ENCODE measurements at regions not wholly inside any gene's neighbourhood (a gene's known extent, or its start where the extent isn't known, plus 50 kb on each side); places are given as distances from the start of the nearest gene placed in this dataset.
"Not testable (repeated sequence)": the region's sequence is repeated elsewhere in the genome, so short reads cannot be mapped to it uniquely, and the experiment has no call there.

DNA sequence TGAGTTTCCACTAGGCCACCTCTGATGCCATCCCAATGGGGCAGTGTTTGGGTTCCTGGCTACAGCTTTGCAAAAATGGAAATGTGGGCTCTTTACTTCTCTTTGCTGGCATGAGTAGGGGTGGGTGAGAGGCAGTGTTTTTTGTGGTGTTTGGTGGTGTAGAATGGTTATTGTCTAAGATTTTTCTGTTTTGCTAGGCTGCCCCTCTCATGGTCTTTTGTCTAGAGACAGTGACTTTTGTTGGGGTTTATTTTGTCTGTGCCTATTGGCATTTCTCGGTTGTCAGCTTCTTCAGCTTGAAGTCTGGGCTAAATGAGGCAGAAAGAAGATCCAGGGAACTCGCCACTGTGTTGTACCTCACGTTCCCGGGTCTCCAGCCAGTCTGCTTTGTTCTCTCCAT, 112.1 kb downstream of the CENPF start:
- no peak for DNase-seq (ENCODE audit: low read depth)

- DNase-seq (ENCODE audit: low read depth), result no peak
Observed at GRCh38 chr1:214717351-214717750, 114.4 kb downstream of the CENPF start.

GRCh38 chr1:214718724-214719123, 115.7 kb downstream of the CENPF start:
- DNase-seq (ENCODE audit: low read depth), result no peak

GRCh38 chr1:214719207-214719606, 116.2 kb downstream of the CENPF start:
- no peak for DNase-seq (ENCODE audit: low read depth)

DNA sequence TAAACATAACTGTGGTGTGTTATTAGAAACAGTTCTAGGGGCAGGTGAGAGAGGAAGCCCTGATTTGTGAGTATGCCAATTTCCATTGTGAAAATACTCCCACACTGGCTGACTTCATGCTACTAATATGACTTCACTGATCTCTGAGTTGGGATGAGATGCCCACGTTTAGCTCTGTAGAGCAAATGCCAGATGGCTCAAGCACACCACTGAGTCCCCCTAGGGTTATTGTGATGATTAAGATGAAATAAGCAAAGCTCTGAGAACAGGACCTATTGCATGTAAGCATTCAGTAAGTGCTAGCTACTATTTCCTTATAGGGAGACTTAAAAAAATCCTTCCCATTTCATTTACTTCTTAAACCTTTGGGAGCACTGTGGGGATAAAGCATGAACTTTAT, 117.6 kb downstream of the CENPF start:
- no peak for DNase-seq (ENCODE audit: low read depth)

DNA sequence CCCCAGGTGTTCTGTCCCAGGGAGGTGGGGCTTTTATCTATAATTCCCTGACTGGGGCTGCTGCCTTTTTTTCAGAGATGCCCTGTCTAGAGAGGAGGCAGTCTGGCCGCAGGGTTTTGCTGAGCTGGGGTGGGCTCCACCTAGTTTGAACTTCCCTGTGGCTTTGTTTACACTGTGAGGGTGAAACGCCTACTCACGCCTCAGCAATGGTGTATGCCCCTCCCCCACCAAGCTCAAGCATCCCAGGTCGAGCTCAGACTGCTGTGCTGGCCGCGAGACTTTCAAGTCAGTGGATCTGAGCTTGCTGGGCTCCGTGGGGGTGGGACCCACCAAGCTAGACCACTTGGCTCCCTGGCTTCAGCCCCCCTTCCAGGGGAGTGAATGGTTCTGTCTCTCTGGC, 124.3 kb downstream of the CENPF start:
- no peak for DNase-seq (ENCODE audit: low read depth)

DNA sequence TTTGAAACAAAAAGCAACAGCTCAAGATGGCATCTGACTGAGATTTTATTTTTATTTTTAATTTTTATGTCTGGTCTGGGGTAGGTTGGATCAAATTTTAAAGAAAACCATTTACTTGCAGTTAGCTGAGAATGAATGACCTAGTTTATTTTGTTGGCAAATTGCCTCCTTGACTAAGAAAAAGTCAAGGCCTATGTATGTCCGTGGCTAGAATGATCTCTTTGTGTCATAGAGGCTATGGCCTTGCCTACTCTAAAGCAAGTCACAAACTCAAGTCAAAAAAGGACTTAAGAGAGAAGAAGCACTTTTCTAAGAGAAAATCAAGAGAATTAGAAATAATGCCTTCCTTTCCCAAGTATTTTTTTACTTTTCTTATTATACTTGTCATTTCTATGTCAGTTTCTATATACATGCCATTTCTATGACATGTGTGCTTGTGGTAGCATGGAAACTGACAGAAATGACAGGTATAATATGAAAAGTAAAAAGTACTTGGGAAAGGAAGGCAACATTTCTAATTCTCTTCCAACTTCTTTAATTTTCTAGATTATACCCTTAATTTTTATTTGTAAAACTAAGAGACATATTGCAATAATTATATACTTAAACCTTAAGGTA, 136.7 kb downstream of the CENPF start:
- DNase-seq (ENCODE audit: low read depth), result no peak

DNA sequence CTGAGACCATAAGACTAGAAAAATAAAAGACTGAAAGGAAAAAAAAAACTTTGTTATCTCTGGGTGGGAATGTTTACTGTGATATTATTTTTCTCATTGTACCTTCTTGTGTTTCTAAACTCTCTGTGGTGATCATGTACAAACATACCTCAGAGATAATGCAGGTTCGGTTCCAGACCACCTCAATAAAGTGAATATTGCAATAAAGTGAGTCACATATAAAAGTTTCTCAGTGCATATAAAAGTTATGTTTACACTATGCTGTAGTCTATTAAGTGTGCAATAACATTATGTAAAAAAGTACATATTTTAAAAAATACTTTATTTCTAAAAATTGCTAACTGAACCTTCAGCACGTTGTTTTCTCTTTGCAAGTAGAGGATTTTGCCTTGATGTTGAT, 137.5 kb downstream of the CENPF start:
- no peak for DNase-seq (ENCODE audit: low read depth)

DNA sequence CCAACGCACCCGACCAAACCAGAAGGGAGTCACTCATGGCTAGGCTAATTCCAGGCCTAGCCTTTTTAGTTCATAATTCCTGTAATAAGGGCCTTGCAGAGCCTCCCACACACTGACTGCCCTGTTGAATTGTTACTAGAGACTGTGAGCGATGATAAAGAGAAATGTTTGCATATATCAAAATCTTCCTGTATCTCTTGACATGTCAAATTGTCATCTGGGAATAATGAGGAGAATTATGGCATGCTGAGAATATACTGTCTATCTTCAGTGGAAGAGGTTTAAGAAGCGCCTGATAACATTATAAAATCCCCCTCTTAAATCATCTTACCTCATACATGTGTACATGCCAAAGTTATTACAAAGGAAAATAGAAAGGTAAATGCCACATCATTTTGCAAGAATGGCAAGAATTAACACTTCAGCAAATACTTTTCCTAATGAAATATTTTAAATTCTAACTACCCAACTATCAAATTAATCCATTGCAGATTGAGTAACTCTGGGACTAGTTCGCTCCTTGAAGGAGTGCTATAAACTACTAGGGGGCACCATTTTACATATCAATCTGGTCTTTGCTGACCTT, 144.1 kb downstream of the CENPF start:
- no peak for DNase-seq (ENCODE audit: low read depth)

DNA sequence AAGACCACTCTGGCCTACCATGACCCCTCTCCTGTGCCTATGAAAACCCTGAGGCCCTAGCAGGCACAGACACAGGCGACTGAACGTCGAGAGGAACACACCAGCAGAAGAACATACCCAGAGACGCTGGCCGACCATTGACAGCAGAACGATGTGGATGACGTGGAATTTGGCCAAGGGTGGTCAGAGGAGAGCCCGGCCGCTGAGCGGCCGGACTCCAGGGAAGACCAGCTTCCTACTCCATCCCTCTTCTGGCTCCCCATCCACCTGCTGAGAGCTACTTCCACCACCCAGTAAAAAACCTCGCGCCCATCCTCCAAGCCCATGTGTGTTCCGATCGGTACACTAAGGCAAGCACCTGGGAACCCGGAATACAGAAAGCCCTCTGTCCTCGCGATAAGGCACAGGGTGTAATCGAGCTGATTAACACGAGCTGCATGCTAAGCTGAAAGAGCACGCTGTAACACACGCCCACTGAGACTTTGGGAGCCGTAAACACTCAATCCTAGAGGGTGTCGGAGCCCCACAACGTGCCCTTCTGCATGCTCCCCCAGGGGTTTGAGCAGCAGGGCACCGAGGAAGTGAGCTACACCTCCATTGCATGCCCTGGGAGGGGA, 150.3 kb downstream of the CENPF start:
- DNase-seq (ENCODE audit: low read depth), result no peak

- DNase-seq (ENCODE audit: low read depth), result no peak
Observed at GRCh38 chr1:214761030-214761429, 158.0 kb downstream of the CENPF start.

DNA sequence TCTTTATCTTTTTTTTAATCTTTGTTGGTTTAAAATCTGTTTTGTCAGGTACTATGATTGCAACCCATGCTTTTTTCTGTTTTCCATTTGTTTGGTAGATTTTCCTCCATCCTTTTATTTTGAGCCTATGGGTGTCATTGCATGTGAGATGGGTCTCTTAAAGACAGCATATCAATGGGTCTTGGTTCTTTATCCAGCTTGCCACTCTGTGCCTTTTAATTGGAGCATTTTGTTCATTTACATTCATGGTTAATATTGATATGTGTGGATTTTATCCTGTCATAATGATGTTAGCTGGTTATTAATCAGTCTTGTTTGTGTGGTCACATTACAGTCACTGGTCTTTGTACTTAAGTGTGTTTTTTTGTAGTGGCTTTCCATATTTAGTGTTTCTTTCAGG, 159.9 kb downstream of the CENPF start:
- no peak for DNase-seq (ENCODE audit: low read depth)

DNA sequence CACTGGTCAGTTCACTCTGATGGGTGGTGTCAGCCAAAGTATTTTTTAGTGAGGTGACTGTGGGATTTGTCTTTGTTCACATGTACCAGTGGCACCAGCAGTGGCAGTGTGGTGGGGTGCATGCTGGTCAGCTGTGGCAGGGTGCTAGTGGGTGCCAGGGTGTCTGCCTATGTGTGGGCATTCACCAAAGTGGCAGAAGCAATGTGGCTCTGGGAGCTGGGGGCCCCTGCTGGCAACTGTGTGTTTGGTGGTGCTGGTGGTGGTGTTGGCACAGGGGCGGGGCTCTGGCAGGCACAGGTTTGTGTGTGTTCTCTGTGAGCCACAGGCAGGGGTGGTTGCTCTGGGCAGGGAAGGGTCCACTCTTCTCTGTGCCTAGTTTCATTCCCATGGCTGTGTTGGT, 161.5 kb downstream of the CENPF start:
- no peak for DNase-seq (ENCODE audit: low read depth)

GRCh38 chr1:214767221-214767620, 164.2 kb downstream of the CENPF start:
- DNase-seq (ENCODE audit: low read depth), result no peak

DNA sequence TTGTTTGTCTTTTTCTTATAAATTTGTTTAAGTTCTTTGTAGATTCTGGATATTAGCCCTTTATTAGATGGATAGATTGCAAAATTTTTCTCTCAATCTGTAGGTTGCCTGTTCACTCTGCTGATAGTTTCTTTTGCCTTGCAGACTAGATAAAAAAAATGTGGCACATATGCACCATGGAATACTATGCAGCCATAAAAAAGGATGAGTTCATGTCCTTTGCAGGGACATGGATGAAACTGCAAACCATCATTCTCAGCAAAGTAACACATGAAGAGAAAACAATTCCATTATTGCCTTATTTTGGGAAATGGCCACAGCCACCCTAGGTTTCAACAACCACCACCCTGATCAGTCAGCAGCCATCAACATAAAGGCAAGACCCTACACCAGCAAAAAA, 166.7 kb downstream of the CENPF start:
- DNase-seq (ENCODE audit: low read depth), result not testable (repeated sequence)

GRCh38 chr1:214777364-214777763, 174.4 kb downstream of the CENPF start:
- no peak for DNase-seq (ENCODE audit: low read depth)

DNA sequence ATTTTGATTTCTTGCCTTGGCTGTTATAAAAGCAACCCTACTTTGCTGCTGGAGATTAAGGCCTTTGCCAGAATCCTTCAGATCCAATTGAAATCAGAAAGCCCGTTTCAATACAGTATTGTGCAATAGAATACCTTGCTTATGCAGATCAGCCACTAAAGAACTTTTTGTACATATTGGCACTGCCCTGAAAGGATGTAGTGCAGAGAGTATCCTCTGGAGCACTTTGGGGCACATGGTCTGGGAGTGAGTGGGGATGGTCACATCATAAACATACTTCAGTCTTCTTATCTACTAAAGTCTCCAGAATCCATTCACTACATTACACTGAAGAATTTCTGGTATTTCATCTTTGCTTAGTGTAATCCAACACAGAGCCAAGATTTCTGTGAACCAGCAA, 189.0 kb downstream of the CENPF start:
- no peak for DNase-seq (ENCODE audit: low read depth)

DNA sequence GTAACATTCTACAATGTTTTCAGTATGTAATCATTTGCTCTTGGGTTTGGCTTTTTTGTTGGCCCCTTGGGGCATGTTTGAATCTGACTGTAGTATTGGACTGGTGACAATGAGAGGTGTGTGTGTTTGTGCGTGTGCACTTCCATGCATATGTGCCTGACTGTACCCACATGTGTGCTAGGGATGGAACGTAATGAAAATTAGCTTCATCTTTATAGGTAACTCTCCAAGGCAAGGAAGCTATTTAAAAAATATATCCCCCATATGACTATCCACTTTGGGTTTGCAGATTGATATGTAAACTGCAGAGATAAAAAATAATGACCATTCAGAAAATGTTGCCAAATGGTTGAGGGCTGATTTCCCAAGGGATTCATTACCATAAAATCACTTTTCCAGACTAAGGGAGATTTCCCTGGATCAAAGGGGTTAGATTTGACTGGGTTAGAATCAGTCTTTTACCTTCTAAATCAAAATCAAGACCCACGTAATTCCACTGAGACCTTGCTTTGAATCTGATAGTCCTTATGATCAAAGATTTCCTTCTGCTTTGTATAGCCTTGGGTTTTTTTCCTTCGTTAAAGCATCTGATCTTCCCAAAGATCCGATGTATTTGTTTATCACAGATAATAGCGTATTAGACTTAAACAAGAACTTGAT, 189.7 kb downstream of the CENPF start:
- DNase-seq (ENCODE audit: low read depth), result no peak

GRCh38 chr1:214793708-214794107, 190.7 kb downstream of the CENPF start:
- DNase-seq (ENCODE audit: low read depth), result no peak

GRCh38 chr1:214801191-214801590, 198.2 kb downstream of the CENPF start:
- DNase-seq (ENCODE audit: low read depth), result no peak

GRCh38 chr1:214808845-214809460, 206.0 kb downstream of the CENPF start:
- peak; percentile 37 for DNase-seq (ENCODE audit: low read depth)

DNA sequence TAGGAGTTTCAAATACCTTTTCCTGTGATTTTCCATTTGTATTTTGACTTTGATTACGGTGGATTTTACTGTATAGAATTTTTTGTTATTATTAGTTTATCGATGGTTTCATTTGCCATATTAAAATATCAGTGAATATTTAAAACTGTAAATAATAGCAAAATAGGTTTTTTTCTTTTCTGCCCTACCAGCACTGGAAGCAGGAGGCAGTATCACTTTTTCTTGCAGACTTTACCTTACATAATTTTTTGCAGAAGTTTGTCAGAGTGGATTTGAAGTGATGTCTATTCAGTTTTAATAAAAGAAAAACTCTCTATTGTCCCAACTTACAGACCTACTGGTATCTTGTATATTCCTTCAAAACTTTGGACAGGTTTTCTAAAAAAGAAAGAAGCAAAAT, 213.6 kb downstream of the CENPF start:
- DNase-seq (ENCODE audit: low read depth), result no peak
